22Rv1 (cell line): ENCODE measurements at regions not wholly inside any gene's neighbourhood (a gene's known extent, or its start where the extent isn't known, plus 50 kb on each side); places are given as distances from the start of the nearest gene placed in this dataset.

ENCODE experiments used
- CTCF ChIP-seq: fragments of 450-650 bp; IDR thresholded peaks from 2 replicates; pipeline ENCODE4 v1.5.1; 2017; ENCODE audit warnings: mild to moderate bottlenecking
- ZFX ChIP-seq: fragments of 450-650 bp; IDR thresholded peaks from 2 replicates; pipeline ENCODE4 v1.6.1; 2017; ENCODE audit warnings: antibody characterized with exemption, borderline replicate concordance

- TF ChIP-seq CTCF = no peak
- no peak for TF ChIP-seq ZFX
These were observed 357.9 kb downstream of the KLF12 start for GRCh38 chr13:73776151-73776785.
